Activated CD4-positive, alpha-beta T cell treated with anti-CD3 and anti-CD28 coated beads for 1 hour (primary cell): ENCODE measurements at regions not wholly inside any gene's neighbourhood (a gene's known extent, or its start where the extent isn't known, plus 50 kb on each side); places are given as distances from the start of the nearest gene placed in this dataset.
A peak's percentile ranks its signal among the peaks of the same experiment; 100 is the strongest.

Source experiments
- DNase-seq: peaks from one replicate; pipeline ENCODE4 v3.0.0-alpha.2; 2020

DNA sequence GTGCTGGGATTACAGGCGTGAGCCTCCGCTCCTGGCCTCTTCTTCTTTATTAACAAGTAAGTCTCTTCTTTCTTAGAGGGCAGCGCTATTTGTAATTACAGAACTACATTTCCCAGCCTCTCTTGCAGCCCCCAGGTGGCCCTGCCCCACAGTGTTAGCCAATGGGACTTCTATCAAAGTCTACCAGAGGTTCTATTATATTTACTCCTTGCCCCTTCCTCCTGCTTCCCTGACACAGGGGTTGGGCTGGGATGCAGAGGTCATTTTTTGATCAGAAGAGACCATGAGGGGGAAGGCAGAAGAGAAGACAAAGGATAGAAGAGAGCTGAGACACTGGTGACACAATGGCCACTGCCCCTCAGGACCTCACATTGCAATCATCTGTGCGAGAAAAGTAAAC, 224.2 kb downstream of the SYK start:
- no peak for DNase-seq

DNA sequence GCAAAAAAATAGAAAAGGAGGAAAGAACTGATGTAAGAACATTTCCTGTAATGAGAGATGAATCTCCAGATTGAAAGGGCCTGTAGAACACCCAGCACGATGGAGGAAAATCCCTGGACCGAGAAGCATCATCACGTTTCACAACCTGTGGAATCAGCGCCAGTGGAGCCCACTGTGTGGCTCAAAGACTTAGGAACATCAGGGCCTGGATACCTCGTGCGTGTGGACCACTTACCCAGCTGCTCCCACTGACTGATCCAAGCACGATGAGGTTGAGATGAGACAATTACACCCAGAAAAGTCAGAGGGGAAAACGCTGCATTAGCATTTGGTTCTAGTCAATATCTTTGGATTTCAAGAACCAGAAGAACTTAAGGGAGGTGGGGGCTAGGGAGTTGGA, 224.6 kb downstream of the SYK start:
- no peak for DNase-seq

DNA sequence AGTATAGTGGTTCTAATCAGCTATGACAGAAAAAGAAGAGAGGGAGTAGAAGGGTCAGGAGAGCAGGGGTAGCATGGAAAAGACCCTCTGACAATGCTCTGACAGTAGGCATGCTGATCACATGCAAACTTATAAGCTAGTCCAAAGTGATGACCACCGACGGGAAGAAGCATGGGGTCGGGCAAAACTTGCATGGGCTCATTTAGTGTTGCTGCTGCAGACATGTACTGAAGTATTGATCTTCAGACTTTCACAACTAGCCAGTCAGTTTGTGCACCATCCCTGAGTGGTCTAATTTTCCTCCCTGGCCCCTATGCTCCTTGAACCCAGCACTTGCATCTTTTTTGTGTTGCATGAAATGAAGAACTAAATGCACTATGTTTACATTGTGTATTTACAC, 225.4 kb downstream of the SYK start:
- DNase-seq: no peak

DNA sequence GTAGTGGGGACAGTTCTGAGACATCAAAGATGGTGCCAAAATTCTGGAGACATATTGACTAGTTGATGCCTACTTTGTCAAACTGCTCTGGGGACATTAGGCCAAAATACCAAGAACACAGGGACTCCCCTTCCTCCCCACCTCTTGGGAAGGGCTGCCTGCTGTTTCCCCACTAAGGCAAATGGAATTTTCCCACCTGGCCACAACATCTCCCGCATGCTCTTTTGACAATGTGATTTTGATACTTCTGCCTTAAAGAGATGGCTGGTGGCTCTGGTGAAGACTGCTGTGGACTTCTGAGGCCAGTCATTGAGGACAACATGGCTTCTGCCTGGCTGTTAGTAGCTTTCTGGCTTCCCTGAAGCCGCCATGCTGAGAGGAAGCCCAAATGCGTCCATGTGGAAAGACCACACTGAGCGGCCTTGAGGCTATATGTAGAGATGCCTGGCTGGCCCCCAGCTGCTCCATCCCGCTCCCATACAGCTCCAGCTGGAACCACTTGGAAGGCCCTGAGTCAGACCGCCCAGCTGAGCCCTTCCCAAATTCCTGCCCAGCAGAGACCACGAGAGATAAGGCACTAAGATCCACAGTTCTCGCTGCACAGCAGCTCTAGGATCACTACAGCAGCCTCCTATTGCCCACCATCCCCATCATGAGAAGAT, 226.7 kb downstream of the SYK start:
- DNase-seq: no peak

DNA sequence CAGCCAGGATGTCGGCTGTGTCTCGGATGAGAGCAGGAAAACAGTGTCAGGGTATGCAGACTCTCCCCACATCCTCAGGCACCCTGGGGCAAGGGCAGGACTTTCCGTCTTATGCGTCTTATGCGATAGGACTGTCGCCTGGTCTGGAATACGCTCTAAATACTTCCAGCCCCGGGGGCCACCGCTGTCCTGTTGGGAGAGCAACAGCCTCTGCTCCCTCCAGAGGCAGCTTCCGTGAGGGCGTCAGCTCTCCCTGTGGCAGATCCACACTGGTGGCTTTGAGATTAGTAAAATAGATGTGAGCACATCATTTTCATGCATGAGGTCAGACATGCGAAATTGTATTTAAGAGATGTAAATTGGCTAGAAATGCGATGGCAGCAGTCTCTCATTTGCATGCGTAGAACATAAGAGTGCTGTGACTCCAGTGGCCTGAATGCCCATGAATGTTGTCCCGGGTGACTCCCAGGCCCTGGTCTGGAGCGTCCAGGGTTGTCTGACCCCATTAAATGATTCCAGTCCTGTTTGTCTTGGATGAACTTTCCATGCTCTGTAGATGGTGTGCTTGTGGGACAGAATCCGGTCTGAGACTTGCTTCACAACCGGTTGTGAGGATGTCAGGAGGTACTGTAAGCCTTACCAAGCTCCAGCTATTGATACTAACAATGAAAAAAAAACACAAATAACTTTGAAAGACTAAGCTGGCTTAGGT, 228.2 kb downstream of the SYK start:
- no peak for DNase-seq

DNA sequence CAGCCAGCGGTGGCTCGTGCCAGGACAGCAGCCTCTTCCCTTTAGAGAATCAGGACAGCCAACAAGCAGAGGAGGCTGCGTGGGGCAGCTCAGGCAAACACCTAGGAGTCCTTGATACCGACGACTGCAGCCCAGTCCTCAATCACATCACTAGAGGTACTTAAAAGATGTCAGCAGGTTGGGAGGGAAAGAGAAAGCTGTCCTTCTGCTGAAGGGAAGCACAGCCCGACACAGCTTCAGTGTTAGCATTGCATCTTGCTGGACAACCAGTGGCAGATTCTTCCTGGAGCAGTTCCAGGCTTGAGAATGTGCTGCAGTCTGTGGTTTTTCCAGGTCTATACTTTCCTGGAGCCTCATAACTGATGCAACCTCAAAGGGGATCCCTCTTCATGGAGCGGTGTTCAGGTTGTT, 230.5 kb downstream of the SYK start:
- DNase-seq: no peak

DNA sequence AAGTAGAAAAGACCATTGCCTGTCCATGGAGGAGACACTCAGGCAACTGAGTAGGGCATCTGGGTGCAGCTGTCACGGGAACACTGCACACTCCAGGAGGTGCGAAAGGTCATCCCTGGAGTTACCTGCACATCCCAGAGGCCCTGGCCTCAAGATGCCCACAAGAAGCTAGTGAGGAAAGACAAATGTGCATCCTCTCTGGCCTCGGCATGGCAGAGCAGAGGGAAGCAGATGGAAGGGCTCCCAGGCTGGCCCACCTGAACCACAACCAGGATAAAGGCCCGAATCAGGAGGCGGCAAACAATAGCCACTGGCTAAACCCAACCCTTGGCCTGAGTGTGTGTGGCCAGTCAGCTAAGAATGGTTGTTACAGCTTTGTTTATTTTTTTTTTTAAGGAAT, 231.7 kb downstream of the SYK start:
- DNase-seq: no peak

DNA sequence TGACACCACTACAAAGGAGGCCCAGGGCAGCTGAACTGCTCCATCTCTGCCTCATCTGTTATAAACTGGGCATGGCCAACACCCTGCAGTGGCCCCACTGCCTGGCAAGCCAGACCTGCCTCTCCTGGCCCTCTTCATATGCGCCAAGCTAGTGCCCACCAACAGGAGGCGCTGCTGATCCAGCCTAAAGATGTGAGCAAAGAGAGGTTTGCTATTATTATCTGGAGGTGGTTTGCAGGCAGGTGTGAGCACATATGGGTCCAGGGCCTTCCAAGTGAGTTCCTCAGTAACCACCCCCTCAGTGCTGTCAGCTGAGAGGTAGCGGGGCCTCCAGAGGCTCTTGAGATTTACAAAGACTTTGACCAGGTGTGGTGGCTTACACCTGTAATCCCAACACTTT, 232.2 kb downstream of the SYK start:
- DNase-seq: peak; percentile 24

DNA sequence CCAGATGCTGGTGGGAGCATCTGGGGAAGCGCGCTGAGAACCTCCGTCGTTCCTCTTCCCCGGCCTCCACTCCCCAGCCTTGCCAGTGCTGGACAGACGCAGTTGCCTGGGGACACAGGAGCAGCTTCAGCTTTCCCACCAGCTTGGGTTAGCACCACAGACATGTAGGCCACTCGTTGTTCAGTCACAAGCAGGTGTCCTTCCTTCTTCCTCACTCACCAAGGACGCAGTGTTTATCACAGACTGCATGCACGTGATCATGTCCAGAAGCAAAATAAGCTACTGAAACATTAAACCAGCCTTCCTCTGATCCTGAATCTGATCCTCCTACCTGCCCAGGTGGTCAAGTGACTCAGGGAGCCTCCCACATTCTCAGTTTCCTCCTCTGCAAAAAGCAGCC, 232.9 kb downstream of the SYK start:
- DNase-seq: no peak

DNA sequence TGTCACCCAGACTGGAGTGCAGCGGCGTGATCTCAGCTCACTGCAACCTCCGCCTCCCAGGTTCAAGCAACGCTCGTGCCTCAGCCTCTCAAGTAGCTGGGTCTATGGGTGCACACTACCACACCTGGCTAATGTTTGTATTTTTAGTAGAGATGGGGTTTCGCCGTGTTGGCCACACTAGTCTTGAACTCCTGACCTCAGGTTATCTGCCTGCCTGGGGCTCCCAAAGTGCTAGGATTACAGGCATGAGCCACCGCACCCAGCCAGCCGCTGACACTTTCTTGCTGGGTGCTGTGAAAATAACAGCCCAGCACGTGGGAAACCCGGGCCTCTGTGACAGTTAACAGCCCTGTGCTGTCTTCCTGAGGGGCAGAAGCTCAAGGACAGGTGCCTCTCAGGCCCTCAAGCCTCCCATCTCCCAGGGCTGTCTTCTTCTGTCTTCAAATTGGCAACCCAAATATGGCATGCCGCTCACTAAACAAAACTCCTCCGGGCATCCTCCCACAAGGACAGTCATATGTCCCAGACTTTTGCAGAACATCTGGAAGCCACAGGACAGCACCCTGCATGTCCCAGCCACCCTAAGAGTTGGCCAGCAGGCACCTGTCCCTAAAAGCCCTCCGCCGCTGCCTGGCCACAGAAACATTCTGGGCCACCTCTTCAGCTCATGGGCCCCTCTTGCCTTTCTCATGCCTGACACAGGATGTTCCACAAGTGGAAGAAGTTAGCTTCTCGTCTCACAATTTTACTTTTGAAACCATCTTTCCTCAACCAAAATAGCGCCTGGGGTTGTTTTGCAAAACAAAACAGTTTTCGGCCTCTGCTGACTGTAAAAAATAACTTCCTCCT, 233.6 kb downstream of the SYK start:
- DNase-seq: no peak

DNA sequence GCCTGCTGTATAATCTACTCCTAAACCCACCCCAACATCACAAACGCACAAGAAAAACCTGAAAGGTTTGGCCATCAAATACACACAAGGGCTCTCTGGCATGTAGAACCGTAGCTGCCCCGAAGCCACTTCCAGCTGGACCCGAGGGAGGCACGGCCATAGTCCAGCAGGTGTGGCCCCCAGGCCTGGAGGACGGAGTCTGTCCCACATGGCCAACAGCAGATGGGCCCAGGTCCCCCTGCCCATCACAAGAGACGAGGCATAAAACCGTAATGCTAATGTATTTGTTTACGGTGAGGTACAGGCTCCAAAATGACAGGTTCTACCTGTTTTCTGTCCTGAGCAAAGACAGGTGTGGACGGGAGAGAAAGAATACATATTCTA, 234.2 kb downstream of the SYK start:
- no peak for DNase-seq

DNA sequence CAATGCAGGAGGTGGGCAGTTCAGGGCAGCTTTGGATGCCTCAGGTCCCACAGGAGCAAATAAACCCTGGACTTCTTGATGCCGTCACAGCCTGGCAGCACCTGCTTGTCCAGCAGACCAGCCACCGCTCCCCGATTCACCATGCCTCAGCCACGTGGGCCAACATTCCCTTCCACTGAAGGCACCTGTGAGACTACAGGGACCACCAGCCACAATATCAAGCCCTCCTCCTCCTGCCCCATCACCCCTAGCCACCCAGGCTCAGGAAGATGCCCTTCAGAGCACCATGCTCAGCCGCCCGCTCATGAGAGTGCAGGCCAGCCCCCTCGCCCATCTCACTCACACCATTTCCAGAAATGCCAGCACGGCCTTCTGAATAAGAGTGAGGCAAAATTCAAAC, 234.7 kb downstream of the SYK start:
- DNase-seq: no peak

DNA sequence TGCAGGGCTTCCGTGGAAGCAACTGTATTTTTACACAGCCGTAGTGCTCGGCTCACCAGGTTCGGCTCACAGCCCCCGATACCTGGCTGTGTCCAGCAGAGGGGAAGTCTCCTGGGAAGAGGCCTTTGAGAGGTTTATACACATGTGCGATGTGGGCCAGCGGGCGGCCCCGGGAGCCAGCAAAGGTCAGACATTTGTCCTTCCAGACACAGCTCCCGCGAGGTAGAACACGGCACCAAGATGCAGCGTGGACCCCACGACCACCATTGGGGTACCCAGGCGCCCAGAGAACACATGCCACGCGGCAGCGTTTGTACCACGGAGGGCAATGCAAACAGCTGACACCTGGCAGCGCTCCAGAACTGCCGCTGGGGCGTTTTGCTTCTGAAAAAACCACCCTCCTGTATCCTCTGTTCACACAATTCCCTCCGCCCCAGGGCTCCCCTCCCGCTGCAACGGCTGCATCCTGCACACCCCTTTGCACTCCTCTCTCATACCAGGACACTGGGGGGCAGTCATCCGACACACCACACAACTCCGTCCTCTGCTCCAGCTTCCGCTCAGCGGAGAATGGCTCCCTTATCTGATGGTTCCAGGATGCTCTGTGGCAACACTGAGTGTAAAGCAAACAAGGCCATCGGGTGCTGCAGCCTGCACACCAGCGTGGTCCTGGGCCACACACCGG, 235.3 kb downstream of the SYK start:
- DNase-seq: no peak

DNA sequence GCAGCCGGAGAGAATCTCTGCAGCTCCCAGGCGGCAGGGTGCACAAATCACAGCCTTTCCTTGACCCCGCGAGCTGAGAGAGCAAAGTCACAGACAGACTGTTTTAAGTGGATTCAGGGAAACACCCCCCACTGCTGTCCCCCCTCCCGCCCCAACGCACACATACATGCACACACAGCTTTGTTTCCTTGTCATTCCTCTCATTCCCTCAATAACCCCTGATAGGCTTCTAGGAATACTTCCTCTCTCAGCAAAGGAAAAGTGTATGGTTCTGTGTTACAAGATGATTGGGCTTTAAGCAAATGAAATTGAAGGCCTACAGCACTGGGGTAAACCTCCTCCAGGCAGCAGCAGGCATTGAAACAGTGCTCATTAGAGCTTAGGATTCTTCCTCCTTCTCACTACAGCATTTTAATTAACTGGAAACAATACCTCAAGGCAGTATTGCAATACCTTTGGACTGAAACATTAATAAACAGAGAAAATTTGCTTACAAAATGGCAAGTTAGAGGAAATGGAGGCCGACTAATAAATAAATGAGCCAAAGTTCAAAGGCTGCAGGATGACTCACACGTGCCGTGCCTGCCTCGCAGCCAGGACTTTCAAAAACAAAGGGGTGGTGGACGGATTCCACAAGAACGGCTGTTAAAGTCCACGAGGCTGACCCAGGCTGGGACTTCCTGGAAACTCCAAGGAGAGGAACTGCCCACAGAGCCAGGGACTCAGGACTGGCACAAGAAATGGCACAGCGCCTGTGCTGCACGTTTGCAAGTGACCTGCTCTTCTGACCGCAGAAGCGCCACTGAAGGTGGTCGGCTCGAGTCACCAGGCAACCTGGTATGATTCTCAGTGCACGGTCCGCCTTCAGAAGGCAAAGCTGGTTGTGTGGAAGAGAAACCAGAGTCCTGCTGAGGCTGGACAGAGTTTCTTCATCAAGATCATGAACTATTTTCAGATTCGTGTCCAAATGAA, 236.2 kb downstream of the SYK start:
- DNase-seq: no peak

DNA sequence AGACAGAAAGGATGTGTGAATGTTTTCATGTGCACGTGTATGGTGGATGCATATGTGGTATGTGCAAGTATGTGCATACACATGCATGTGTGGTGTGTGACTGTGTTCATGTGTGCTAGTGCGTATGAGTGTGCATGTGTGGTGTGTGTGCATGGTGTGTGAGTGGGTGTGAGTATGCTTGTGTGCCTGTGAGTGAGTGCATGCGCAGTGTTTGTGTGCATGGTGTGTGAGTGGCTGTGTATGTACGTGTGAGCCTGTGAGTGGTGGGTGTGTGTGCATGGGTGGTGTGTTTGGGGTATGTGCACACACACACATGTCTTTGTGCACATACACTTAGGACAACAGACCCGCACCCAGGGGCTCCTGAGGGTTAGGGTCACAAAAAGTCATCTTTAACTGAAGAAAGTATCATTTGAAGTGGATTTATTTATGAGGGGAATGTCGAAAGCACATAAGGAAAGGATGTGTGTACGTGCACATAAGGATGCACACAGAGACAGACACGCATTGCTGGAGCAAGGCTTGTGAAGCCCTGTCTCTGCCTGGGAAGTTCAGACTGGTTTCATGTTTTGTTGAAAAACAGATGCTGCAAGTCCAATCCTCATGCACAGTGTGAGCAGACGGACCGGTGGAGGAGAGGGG, 237.0 kb downstream of the SYK start:
- no peak for DNase-seq

DNA sequence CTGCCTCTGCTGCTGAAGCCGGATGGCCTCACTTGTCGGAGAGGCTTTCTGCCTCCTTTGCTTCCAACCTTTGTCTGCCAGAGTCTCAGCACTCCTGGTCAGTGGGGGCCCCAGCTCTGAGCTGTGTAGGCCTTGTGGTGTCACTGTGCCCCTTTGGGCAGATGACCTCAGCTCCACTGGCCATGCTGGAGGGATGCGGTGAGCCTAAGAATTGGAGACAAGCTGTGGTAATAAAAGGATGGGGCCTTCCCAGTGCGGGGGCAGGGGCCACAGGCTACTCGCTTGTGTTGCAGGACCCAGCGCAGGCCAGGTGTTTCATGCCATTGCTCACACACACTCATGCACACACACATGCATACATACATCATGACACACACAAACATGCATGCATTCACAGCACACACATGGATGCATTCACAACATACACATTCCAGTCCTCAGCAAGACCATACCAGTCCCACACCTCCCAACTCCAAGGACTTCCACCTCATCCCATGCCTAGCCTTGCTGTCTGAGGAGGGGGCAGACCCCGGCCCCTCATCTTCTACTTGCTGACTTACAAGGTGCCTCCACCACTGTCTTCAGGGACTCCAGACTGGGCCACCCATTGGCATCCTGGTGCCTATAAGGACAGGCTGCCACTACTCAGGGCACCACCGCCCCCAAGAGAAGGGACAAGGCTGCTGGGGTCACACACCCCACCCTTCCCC, 237.7 kb downstream of the SYK start:
- no peak for DNase-seq

DNA sequence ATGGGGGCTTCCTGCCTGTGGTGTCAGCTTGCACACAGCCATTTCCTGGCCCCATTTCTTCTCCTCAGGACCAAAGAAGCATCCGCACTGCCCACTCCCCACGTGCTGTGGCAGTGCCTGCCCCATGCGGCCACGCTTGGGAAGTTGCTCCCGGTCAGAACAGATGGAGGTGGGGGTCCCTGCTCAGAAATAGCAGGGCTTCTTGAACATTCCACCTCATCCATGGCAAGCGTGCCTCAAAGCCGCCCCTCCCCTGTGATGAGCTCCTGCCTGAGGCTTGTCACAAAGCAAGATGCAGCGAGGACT, 238.2 kb downstream of the SYK start:
- DNase-seq: no peak

DNA sequence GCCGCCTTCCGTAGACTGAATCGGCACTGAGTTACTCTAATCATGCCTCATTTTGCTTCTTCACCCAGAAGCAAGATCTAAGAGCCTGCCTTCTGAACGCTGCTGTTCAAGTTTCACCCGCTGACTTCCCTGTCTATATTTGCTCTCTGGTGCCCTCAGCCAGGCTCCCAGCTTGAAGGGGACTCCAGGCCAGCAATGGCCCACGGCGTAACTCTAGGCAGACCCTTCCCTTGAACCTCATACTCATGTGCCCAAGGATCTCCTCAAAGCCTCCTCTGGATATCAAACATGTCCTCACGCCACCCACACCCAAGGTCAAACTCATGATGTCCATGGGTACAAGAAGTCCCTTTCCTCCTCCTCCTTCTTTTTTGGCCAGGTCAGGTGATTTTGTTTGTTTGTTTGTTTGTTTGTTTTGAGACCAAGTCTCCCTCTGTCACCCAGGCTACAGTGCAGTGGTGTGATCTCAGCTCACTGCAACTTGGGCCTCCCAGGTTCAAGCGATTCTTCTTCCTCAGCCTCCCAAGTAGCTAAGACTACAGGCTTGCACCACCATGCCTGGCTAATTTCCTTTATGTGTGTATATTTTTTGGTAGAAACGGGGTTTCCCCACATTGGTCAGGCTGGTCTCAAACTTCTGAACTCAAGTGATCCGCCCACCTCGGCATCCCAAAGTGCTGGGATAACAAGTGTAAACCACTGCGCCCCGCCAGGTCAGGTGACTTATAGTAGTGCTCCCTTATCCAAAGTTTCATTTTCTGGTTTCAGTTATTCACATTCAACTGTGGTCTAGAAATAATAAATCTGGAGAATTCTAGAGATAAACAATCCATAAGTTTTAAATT, 239.0 kb downstream of the SYK start:
- no peak for DNase-seq

DNA sequence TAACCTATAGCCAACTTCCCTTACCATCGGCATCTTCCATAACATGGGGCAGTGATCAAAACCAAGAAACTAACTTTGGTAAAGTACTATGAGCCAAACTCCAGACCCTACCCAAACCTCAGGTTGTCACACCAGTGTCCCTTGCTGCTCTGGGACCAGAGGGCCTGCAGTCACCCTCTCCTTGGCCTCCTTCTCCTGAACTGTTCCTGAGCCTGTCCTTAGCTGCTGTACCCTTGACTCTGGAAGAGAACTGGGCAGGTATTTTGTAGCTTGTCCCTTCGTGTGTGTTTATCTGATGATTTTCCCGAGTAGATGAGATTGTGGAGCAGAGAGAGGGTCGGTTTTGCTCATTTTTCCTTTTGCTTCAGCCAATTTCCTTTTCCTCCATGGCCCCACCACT, 240.4 kb downstream of the SYK start:
- DNase-seq: no peak

DNA sequence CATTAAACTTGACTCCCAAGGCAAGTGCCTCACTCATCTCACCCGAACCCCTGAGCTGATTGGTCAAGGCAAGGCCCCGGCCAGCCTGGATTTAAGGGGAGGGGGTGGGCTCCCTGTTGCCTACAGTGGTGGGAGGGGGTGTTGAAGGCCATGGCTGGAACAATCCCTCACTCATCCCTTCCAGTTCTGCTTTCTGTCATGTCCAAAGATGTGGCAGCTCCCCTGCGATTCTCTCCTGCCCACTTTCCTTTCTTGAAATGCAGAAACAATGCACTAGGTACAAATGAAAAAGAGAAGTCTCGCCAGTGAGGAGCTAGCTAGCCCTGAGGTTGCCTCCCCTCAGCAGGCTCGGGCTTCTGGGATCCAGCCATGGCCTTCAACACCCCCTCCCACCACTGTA, 240.9 kb downstream of the SYK start:
- no peak for DNase-seq
